ENCODE measurements at regions not wholly inside any gene's neighbourhood (a gene's known extent, or its start where the extent isn't known, plus 50 kb on each side); places are given as distances from the start of the nearest gene placed in this dataset.

- ChIA-PET CTCF (no interaction called here), RAD21 (ENCODE audit: unreplicated experiment) (no interaction called here), SMC1A (ENCODE audit: uncharacterized antibody, unreplicated experiment) (interaction anchor here (1.0 kb wide), 1 partner anchor 27 kb away, joined by 3 read pairs; no protein-coding TSS in a partner anchor), POLR2A (interaction anchor here (0.5 kb wide), 1 partner anchor 397 kb away, joined by 3 read pairs; no protein-coding TSS in a partner anchor)
- ATAC-seq: no peak
- H3K27ac ChIP-seq (ENCODE audit: control insufficient read depth, insufficient read depth): no peak overlapping the region
- DNase-seq (ENCODE audit: low read depth, low spot score): no peak
- no peaks in the 10 kb centered on the region for H3K4me1 ChIP-seq (ENCODE audit: control insufficient read depth, insufficient read depth, low read length)
- no peak overlapping the region for H2AFZ ChIP-seq (ENCODE audit: control insufficient read depth, low read depth, low read length)
- in situ Hi-C loops (cut with MboI): no loop called here
- WGBS (ENCODE audit: insufficient coverage, insufficient replicate concordance, low lambda C conversion rate, missing lambda C conversion rate): 49% methylated on average over 3 of the region's 3 CpGs
- no peak overlapping the region for H3K4me2 ChIP-seq (ENCODE audit: control insufficient read depth, insufficient read depth)
- no peaks in the 10 kb centered on the region for H3K36me3 ChIP-seq (ENCODE audit: control insufficient read depth in 2 of 2, insufficient read depth in 2 of 2, low read length in 1 of 2)
- FAIRE-seq: no peak
- intact Hi-C loops (cut with micrococcal nuclease; ENCODE audit: unreplicated experiment): no loop called here
- no TSS peak for BruUV-seq (replicated peaks)
- no peak overlapping the region for H3K9ac ChIP-seq (ENCODE audit: control insufficient read depth, insufficient read depth, low read length)
- no peaks in the 10 kb centered on the region for H3K27me3 ChIP-seq (replicated peaks in 1 of 2; ENCODE audit: control insufficient read depth in 2 of 2, insufficient read depth in 2 of 2, low read length in 1 of 2)
- no peaks in the 10 kb centered on the region for H3K9me3 ChIP-seq (replicated peaks; ENCODE audit: control insufficient read depth, insufficient read depth, low read length)
- H4K20me1 ChIP-seq (ENCODE audit: control insufficient read depth, insufficient read depth): no peaks in the 10 kb centered on the region
- no peak overlapping the region for H3K4me3 ChIP-seq
- H3K79me2 ChIP-seq (ENCODE audit: control insufficient read depth, insufficient read depth, low read length): no peaks in the 10 kb centered on the region
- TF ChIP-seq RCOR1 (conservative IDR thresholded peaks at IDR 0.05; ENCODE audit: low read depth, low read length) (no peak), TCF3 (IDR thresholded peaks at IDR 0.05; ENCODE audit: borderline replicate concordance, insufficient read depth, low read depth, low read length) (no peak), BCL3 (IDR thresholded peaks at IDR 0.05; ENCODE audit: borderline replicate concordance, insufficient read depth, low read depth, low read length, poor library complexity, severe bottlenecking) (no peak), JUND (IDR thresholded peaks at IDR 0.05; ENCODE audit: low read depth, low read length) (no peak), ATF7 (IDR thresholded peaks at IDR 0.05; ENCODE audit: low read depth) (no peak), PKNOX1 (IDR thresholded peaks at IDR 0.05) (no peak), ETV6 (conservative IDR thresholded peaks at IDR 0.05 in 1 of 2, IDR thresholded peaks at IDR 0.05 in 1 of 2; ENCODE audit: borderline replicate concordance in 1 of 2, low read depth in 1 of 2) (no peak), SUPT20H (IDR thresholded peaks at IDR 0.05; ENCODE audit: borderline replicate concordance, control insufficient read depth, low read depth, low read length) (no peak), POLR2AphosphoS2 (IDR thresholded peaks at IDR 0.05; ENCODE audit: low read depth, low read length) (no peak), MYB (IDR thresholded peaks at IDR 0.05; ENCODE audit: borderline replicate concordance, low read depth, low read length) (no peak), KDM1A (IDR thresholded peaks at IDR 0.05; ENCODE audit: borderline replicate concordance) (no peak), E2F8 (IDR thresholded peaks at IDR 0.05; ENCODE audit: low read depth, partially characterized antibody) (no peak)
- TF ChIP-seq, protein P1, sequence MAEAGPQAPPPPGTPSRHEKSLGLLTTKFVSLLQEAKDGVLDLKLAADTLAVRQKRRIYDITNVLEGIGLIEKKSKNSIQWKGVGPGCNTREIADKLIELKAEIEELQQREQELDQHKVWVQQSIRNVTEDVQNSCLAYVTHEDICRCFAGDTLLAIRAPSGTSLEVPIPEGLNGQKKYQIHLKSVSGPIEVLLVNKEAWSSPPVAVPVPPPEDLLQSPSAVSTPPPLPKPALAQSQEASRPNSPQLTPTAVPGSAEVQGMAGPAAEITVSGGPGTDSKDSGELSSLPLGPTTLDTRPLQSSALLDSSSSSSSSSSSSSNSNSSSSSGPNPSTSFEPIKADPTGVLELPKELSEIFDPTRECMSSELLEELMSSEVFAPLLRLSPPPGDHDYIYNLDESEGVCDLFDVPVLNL (IDR thresholded peaks at IDR 0.05; ENCODE audit: low read depth, low read length): no peak
- TF ChIP-seq, protein P2, sequence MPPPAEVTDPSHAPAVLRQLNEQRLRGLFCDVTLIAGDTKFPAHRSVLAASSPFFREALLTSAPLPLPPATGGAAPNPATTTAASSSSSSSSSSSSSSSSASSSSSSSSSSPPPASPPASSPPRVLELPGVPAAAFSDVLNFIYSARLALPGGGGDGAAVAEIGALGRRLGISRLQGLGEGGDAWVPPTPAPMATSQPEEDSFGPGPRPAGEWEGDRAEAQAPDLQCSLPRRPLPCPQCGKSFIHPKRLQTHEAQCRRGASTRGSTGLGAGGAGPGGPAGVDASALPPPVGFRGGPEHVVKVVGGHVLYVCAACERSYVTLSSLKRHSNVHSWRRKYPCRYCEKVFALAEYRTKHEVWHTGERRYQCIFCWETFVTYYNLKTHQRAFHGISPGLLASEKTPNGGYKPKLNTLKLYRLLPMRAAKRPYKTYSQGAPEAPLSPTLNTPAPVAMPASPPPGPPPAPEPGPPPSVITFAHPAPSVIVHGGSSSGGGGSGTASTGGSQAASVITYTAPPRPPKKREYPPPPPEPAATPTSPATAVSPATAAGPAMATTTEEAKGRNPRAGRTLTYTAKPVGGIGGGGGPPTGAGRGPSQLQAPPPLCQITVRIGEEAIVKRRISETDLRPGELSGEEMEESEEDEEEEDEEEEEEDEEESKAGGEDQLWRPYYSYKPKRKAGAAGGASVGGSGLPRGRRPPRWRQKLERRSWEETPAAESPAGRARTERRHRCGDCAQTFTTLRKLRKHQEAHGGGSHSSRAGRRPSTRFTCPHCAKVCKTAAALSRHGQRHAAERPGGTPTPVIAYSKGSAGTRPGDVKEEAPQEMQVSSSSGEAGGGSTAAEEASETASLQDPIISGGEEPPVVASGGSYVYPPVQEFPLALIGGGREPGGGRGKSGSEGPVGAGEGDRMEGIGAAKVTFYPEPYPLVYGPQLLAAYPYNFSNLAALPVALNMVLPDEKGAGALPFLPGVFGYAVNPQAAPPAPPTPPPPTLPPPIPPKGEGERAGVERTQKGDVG (CRISPR knock-in tag; IDR thresholded peaks at IDR 0.05): no peak
Observed at GRCh38 chr12:127270193-127270592, 996.8 kb upstream of the TMEM132C start.
